B cell (primary cell): ENCODE measurements at regions not wholly inside any gene's neighbourhood (a gene's known extent, or its start where the extent isn't known, plus 50 kb on each side); places are given as distances from the start of the nearest gene placed in this dataset.
"Not testable (repeated sequence)": the region's sequence is repeated elsewhere in the genome, so short reads cannot be mapped to it uniquely, and the experiment has no call there.

Experiments
- ATAC-seq: fragments of 200-7000 bp; cut with Tn5 transposase; one replicate; pipeline ENCODE4 v1.10.0; 2021; ENCODE audit warnings: low read depth, mild to moderate bottlenecking, moderate number of reproducible peaks, moderate library complexity
- CTCF ChIA-PET: fragments of 350-600 bp; sonication (Branson Sonifier 250); formaldehyde crosslinking; loops from one replicate; lab custom pipeline; 2021; ENCODE audit warnings: antibody characterized with exemption, inconsistent platforms; lab: Charles Lee
- POLR2A ChIA-PET: fragments of 350-600 bp; sonication (Branson Sonifier 250); formaldehyde crosslinking; loops from one replicate; lab custom pipeline; 2021; ENCODE audit warnings: antibody characterized with exemption; lab: Charles Lee
- DNase-seq: peaks from one replicate; pipeline ENCODE4 v3.0.0; 2013
- H2AFZ ChIP-seq: 2 replicates; pipeline ENCODE4 v1.6.1; 2012; ENCODE audit warnings: mild to moderate bottlenecking, low read depth, low read length; ENCODE audit not compliant: insufficient read depth, poor library complexity, severe bottlenecking
- H3K27ac ChIP-seq, 2 donors: 1 replicate in 1 of 2; 2 replicates in 1 of 2; pipeline ENCODE4 v1.5.1; 2012 to 2013; ENCODE audit warnings: low read length in 2 of 2, mild to moderate bottlenecking in 2 of 2, moderate library complexity in 1 of 2
- H3K27me3 ChIP-seq, 4 experiments: fragments of 200-600 bp in 1 of 4; sonication (generic) in 1 of 4; replicated peaks in 1 of 4; 1 replicate in 2 of 4; 2 replicates in 2 of 4; pipeline versions ENCODE4 v1.6.1 to v1.7.0; 2013 to 2016; ENCODE audit warnings: low read length in 3 of 4, mild to moderate bottlenecking in 2 of 4, mixed read lengths in 1 of 4, moderate library complexity in 1 of 4; ENCODE audit not compliant: insufficient read depth in 4 of 4, control insufficient read depth in 3 of 4; ENCODE audit errors: control extremely low read depth in 1 of 4
- H3K36me3 ChIP-seq, 2 experiments: replicated peaks in 1 of 2; 1 replicate in 1 of 2; 2 replicates in 1 of 2; pipeline versions ENCODE4 v1.6.1 to v1.7.1; 2013; ENCODE audit warnings: low read length in 1 of 2; ENCODE audit not compliant: insufficient read depth in 2 of 2, control insufficient read depth in 1 of 2; ENCODE audit errors: control extremely low read depth in 1 of 2, extremely low read depth in 1 of 2
- H3K4me1 ChIP-seq, 2 donors: fragments of 200-600 bp in 1 of 2; sonication (generic) in 1 of 2; 1 replicate in 1 of 2; 2 replicates in 1 of 2; pipeline versions ENCODE4 v1.5.1 to v1.6.1; 2013 to 2017; ENCODE audit warnings: low read length in 2 of 2; ENCODE audit not compliant: control insufficient read depth in 2 of 2, insufficient read depth in 2 of 2
- H3K4me2 ChIP-seq: replicated peaks from 2 replicates; pipeline ENCODE3; 2012; ENCODE audit warnings: mild to moderate bottlenecking, low read depth, low read length; ENCODE audit not compliant: poor library complexity, severe bottlenecking
- H3K4me3 ChIP-seq, 5 experiments: fragments of 200-600 bp in 1 of 5; sonication (generic) in 1 of 5; 1 replicate in 3 of 5; 2 replicates in 2 of 5; pipeline versions ENCODE4 v1.5.1 to v1.7.0; 2011 to 2016; ENCODE audit warnings: low read length in 4 of 5, mild to moderate bottlenecking in 4 of 5, low read depth in 2 of 5, control low read depth in 1 of 5, moderate library complexity in 1 of 5; ENCODE audit not compliant: insufficient read depth in 1 of 5; ENCODE audit errors: control extremely low read depth in 1 of 5, extremely low read depth in 1 of 5
- H3K79me2 ChIP-seq: fragments of 200-600 bp; sonication (generic); one replicate; pipeline ENCODE4 v1.6.0; 2016; ENCODE audit warnings: low read length; ENCODE audit not compliant: control insufficient read depth, insufficient read depth
- H3K9ac ChIP-seq: fragments of 200-600 bp; sonication (generic); 2 replicates; pipeline ENCODE4 v1.6.1; 2017; ENCODE audit warnings: mild to moderate bottlenecking, low read length, moderate library complexity
- H3K9me3 ChIP-seq, 3 donors: one replicate each; pipeline versions ENCODE4 v1.6.1 to v1.7.1; 2013; ENCODE audit warnings: low read length in 2 of 3; ENCODE audit not compliant: control insufficient read depth in 2 of 3, insufficient read depth in 1 of 3; ENCODE audit errors: control extremely low read depth in 1 of 3
- H4K20me1 ChIP-seq: 2 replicates; pipeline ENCODE4 v1.6.0; 2012; ENCODE audit warnings: mild to moderate bottlenecking, low read length; ENCODE audit not compliant: insufficient read depth, control insufficient read depth, poor library complexity, severe bottlenecking
- H3K27ac Mint-ChIP-seq: one replicate; pipeline ENCODE4 v1.8.0; 2021; ENCODE audit warnings: mixed read lengths
- H3K27me3 Mint-ChIP-seq: one replicate; pipeline ENCODE4 v1.8.0; 2021; ENCODE audit warnings: mixed read lengths
- H3K4me1 Mint-ChIP-seq: one replicate; pipeline ENCODE4 v1.8.0; 2021; ENCODE audit warnings: mixed read lengths
- H3K4me3 Mint-ChIP-seq: one replicate; pipeline ENCODE4 v1.8.0; 2021; ENCODE audit warnings: mixed read lengths
- H3K9me3 Mint-ChIP-seq: one replicate; pipeline ENCODE4 v1.8.0; 2022; ENCODE audit warnings: mixed read lengths; ENCODE audit not compliant: insufficient read depth
- WGBS: methylation state at CpG from one replicate; pipeline ENCODE4 v1.1.5; 2013; ENCODE audit warnings: missing lambda C conversion rate; ENCODE audit not compliant: insufficient coverage; 5-methylcytosine and 5-hydroxymethylcytosine counted together
- intact Hi-C: fragments of 100-400 bp; cut with micrococcal nuclease; formaldehyde crosslinking; loops from one replicate; pipeline ENCODE4 v1.10.0; 2022

DNA sequence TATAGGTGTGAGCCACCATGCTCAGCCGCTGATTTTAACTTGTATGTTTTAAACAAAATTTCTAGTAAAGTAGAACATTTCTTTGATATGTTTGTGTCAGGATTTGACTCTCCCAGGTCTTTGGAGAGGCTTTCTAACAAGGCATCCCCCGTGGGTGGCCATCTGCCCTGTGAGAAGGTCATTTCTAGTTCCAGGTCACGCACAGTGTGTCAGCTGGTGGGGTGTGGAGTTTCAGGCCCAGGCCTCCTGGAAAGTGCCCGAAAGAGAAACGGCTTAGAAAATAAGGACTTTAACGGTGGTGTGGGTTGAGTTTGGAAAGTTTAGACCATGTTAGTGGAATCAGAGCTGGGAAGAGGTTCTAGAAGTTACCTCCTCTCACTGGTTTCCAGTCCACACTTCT lies 61.0 kb downstream of the SPDYE17 start:
- CTCF ChIA-PET, H3K4me2 ChIP-seq, ATAC-seq, H3K9ac ChIP-seq, intact Hi-C loops, H3K4me3 Mint-ChIP-seq, H3K27me3 Mint-ChIP-seq, POLR2A ChIA-PET, H3K27ac Mint-ChIP-seq, H3K9me3 Mint-ChIP-seq, H3K36me3 ChIP-seq, H4K20me1 ChIP-seq, H3K79me2 ChIP-seq, H2AFZ ChIP-seq, H3K27ac ChIP-seq, H3K4me1 ChIP-seq, DNase-seq, H3K27me3 ChIP-seq, H3K4me1 Mint-ChIP-seq, H3K9me3 ChIP-seq, H3K4me3 ChIP-seq: not testable (repeated sequence)
- WGBS = no CpG with 5 or more reads among the region's 6 CpGs

DNA sequence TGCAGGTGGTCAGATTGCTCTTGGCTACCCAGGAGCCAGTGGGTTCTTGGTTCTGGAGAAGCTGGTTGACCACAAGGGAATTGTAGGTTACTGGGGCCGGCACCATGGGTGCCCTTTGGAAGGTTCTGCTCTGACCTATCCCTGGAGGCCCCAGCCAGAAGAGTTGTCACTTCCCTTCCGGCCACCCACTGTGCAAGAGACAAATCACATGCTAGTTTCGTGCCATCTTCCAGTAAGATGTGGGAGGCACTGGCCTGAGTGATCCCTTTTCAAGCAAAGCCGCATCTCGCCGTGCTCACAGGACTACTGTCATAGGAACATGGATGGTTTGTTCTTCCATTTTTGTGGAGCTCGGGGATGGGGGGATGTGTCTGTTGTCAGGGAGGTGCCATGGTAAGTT lies 62.3 kb downstream of the SPDYE17 start:
- H3K27me3 Mint-ChIP-seq, H3K36me3 ChIP-seq, H3K4me2 ChIP-seq, POLR2A ChIA-PET, H3K9me3 Mint-ChIP-seq, intact Hi-C loops, DNase-seq, H4K20me1 ChIP-seq, H3K27me3 ChIP-seq, H3K4me1 Mint-ChIP-seq, H3K9ac ChIP-seq, H3K27ac Mint-ChIP-seq, H3K9me3 ChIP-seq, CTCF ChIA-PET, H3K4me1 ChIP-seq, H3K27ac ChIP-seq, H3K4me3 Mint-ChIP-seq, H3K4me3 ChIP-seq, ATAC-seq, H2AFZ ChIP-seq, H3K79me2 ChIP-seq: not testable (repeated sequence)
- WGBS = 100% methylated on average over 4 of the region's 7 CpGs

DNA sequence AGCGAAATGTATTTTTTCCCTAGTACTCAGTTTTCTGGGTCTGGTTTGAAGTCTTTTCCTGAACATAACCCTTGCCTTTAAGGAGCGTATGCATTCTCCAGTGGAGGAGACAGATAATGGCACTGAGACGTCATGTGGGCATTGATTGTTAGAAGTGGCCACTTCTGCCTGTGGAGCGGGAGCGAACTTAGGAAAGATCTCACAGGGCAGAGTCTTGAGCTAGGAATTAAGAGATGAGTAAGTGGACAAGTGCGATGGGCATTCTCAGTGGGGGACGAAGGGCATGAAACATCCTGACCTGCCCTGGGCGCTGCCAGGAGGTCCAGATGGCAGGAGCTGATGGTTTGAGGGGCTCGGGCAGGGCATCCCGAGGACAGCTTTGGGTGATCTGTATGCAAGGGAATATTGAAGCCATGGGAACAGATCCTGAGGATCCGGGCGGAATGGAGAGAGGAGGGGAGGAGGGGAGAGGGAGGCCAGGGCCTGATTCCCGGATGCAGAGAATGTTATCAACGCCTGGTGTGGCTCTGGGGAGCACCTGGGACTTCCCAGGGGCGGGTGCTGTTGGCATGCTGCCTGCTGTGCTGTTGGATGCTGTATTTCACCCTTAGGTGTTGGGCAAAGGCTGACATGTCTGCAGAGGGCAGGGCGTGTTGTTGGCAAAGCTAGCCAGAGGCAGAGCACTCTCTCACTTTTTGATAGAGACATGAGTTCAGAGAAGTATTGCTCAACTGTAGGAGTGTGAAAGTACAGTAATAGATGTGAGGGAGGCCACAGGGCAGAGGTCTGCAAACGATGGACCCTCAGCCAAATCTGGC lies 66.2 kb downstream of the SPDYE17 start:
- H3K4me1 Mint-ChIP-seq, H3K79me2 ChIP-seq, H4K20me1 ChIP-seq, intact Hi-C loops, H3K4me1 ChIP-seq, H3K9ac ChIP-seq, H2AFZ ChIP-seq, H3K27ac ChIP-seq, H3K9me3 ChIP-seq, H3K27me3 ChIP-seq, H3K4me2 ChIP-seq, DNase-seq, H3K9me3 Mint-ChIP-seq, H3K27ac Mint-ChIP-seq, H3K4me3 Mint-ChIP-seq, POLR2A ChIA-PET, H3K36me3 ChIP-seq, CTCF ChIA-PET, H3K27me3 Mint-ChIP-seq, ATAC-seq, H3K4me3 ChIP-seq: not testable (repeated sequence)
- no CpG with 5 or more reads among the region's 17 CpGs for WGBS

DNA sequence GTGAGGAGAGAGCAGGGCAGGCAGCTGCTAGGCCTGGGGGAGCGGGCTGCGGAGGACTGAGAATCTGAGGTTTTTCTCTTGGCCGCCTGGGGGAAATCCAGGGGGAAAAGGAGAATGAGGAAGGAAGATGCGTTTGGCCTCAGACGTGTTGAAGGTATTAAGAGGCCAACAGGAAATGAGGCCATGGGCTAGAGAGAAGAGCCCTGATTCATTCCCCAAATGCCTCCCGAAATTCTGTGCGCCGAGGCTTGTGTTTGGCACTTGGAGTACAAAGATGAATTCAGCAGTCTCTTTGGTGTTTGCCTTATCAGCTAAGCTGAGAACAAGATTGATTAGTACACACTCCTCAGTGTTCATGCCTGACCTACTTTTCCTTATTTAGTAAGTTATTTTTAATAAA lies 68.1 kb downstream of the SPDYE17 start:
- H3K27me3 Mint-ChIP-seq, H3K79me2 ChIP-seq, ATAC-seq, H3K4me3 Mint-ChIP-seq, H4K20me1 ChIP-seq, DNase-seq, H3K27ac Mint-ChIP-seq, H3K9ac ChIP-seq, H3K9me3 ChIP-seq, H3K4me2 ChIP-seq, H3K4me1 ChIP-seq, H3K4me3 ChIP-seq, H3K4me1 Mint-ChIP-seq, intact Hi-C loops, POLR2A ChIA-PET, CTCF ChIA-PET, H3K9me3 Mint-ChIP-seq, H3K27ac ChIP-seq, H3K36me3 ChIP-seq, H3K27me3 ChIP-seq, H2AFZ ChIP-seq: not testable (repeated sequence)
- WGBS = no CpG with 5 or more reads among the region's 8 CpGs
